Middle frontal gyrus (tissue), 1 donor: ENCODE measurements at regions not wholly inside any gene's neighbourhood (a gene's known extent, or its start where the extent isn't known, plus 50 kb on each side); places are given as distances from the start of the nearest gene placed in this dataset.
"Not testable (repeated sequence)": the region's sequence is repeated elsewhere in the genome, so short reads cannot be mapped to it uniquely, and the experiment has no call there.

Experiments
- DNase-seq: peaks from one replicate; pipeline ENCODE4 v3.0.0-alpha.2; 2015; ENCODE audit warnings: low spot score; ENCODE audit errors: extremely low spot score

GRCh38 chr17:54494721-54495715, 405.6 kb upstream of the TOM1L1 start:
- DNase-seq: no peak

GRCh38 chr17:54505404-54505803, 395.2 kb upstream of the TOM1L1 start:
- no peak for DNase-seq

- DNase-seq: no peak
Observed at GRCh38 chr17:54518706-54519105, 381.9 kb upstream of the TOM1L1 start.

GRCh38 chr17:54521137-54521536, 379.5 kb upstream of the TOM1L1 start:
- no peak for DNase-seq

GRCh38 chr17:54524501-54524900, 376.2 kb upstream of the TOM1L1 start:
- no peak for DNase-seq

- DNase-seq: no peak
Observed at GRCh38 chr17:54527941-54528340, 372.7 kb upstream of the TOM1L1 start.

- no peak for DNase-seq
Observed at GRCh38 chr17:54530398-54530797, 370.3 kb upstream of the TOM1L1 start.

- no peak for DNase-seq
Observed at GRCh38 chr17:54536306-54536705, 364.3 kb upstream of the TOM1L1 start.

- no peak for DNase-seq
Observed at GRCh38 chr17:54537656-54538055, 363.0 kb upstream of the TOM1L1 start.

- no peak for DNase-seq
Observed at GRCh38 chr17:54544249-54544648, 356.4 kb upstream of the TOM1L1 start.

GRCh38 chr17:54559883-54560282, 340.8 kb upstream of the TOM1L1 start:
- DNase-seq: no peak

- DNase-seq: no peak
Observed at GRCh38 chr17:54608634-54609155, 292.0 kb upstream of the TOM1L1 start.

GRCh38 chr17:54620399-54620978, 280.2 kb upstream of the TOM1L1 start:
- DNase-seq: no peak

- no peak for DNase-seq
Observed at GRCh38 chr17:54623746-54624145, 276.9 kb upstream of the TOM1L1 start.

GRCh38 chr17:54626146-54626703, 274.4 kb upstream of the TOM1L1 start:
- no peak for DNase-seq

GRCh38 chr17:54639426-54639825, 261.2 kb upstream of the TOM1L1 start:
- DNase-seq: not testable (repeated sequence)

GRCh38 chr17:54662978-54663876, 237.4 kb upstream of the TOM1L1 start:
- no peak for DNase-seq

GRCh38 chr17:54666559-54666958, 234.1 kb upstream of the TOM1L1 start:
- DNase-seq: no peak

- no peak for DNase-seq
Observed at GRCh38 chr17:54678158-54678557, 222.5 kb upstream of the TOM1L1 start.

GRCh38 chr17:54680410-54680809, 220.2 kb upstream of the TOM1L1 start:
- no peak for DNase-seq

GRCh38 chr17:54694287-54694887, 206.3 kb upstream of the TOM1L1 start:
- DNase-seq: no peak
